ENCODE measurements at regions not wholly inside any gene's neighbourhood (a gene's known extent, or its start where the extent isn't known, plus 50 kb on each side); places are given as distances from the start of the nearest gene placed in this dataset.
A peak's percentile ranks its signal among the peaks of the same experiment; 100 is the strongest.

GRCh38 chr5:36355516-36355915, 53.8 kb upstream of the RANBP3L start:
- no peak for DNase-seq

DNA sequence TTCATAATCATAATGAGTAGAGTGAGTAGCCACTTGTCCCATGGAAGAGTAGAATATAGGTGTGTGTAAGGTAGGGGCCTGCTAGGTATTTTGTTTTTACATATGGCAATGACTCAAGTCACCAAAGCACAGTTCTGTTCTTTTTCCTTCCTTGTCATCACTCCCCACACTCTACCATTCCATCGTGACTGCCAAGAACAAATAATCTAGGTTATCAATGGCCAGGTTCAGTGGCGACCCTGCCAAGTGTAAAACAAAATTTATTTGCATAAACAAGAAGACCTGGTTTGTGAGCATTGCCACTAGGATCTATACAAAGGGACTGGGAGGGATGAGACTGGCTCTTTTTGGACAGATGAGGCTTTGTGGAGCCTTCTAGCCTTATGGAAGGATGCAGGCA, 55.2 kb upstream of the RANBP3L start:
- DNase-seq: no peak

GRCh38 chr5:36357391-36357975, 55.8 kb upstream of the RANBP3L start:
- peak in 2 of 3 donors; percentile 18 to 86 for DNase-seq

GRCh38 chr5:36359267-36359666, 57.6 kb upstream of the RANBP3L start:
- DNase-seq: peak in 2 of 3 donors; percentile 15 to 50

- no peak for DNase-seq
These were observed 58.6 kb upstream of the RANBP3L start for GRCh38 chr5:36360307-36360706.

DNA sequence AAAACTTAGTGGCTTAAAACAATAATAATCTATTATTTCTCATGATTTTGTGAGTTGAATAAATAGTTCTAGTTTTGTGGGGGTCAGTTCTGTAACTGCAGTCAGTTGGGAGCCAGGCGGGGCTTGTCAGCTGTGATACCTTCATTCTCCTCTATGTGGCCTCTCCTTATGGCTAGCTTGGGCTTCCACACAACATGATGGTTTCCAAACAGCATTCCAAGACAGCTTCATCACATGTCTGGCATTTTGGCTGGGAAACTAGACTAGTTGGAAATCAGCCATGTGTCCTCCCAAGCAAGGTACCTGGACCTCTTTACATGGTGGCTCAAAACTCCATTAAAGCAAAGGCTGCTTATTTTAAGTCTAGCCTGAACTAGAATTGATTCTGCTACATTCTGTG, 61.4 kb upstream of the RANBP3L start:
- peak in 1 of 3 donors; percentile 74 for DNase-seq

DNA sequence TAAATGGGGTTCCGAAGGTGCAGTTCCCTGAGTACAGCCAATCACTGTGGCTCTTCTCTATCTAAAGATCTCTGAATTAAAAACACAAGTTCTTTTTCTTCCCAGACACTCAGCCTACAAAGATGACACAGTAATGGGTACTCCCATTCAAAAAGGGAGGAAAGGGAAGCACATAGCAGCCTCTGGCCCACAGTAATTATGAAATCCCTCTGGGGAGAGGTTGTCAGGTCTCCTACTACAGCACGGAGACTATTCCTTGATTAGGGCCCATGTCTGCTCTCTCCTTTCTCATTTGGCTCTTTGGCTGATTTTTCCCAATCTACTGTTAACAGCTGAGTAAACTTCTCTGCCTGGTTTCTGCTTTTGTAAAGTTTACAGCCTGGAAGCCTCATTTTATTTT, 62.0 kb upstream of the RANBP3L start:
- DNase-seq: no peak

GRCh38 chr5:36364473-36364872, 62.8 kb upstream of the RANBP3L start:
- no peak for DNase-seq

- no peak for DNase-seq
These were observed 64.2 kb upstream of the RANBP3L start for GRCh38 chr5:36365896-36366295.

- no peak for DNase-seq
These were observed 65.2 kb upstream of the RANBP3L start for GRCh38 chr5:36366883-36367282.

DNA sequence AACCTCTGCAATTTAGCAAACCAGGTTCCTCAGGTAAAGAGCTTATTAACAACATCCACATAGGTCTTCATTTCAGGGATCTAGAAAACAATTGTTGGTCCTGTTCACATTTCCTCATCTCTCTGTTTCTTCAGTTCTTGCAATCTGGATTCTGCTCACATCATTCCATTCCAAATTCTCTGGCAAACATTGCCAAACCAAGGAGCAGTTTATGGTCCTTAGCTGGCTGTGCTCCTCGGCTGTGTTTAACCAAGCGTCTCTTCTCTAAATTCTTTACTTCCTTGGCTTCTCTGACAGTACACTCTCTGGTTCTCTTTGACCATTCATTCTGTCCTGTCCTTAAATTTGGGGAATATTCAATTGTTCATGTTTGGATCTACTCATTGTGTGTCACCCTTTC, 65.8 kb upstream of the RANBP3L start:
- DNase-seq: peak in 1 of 3 donors; percentile 25

DNA sequence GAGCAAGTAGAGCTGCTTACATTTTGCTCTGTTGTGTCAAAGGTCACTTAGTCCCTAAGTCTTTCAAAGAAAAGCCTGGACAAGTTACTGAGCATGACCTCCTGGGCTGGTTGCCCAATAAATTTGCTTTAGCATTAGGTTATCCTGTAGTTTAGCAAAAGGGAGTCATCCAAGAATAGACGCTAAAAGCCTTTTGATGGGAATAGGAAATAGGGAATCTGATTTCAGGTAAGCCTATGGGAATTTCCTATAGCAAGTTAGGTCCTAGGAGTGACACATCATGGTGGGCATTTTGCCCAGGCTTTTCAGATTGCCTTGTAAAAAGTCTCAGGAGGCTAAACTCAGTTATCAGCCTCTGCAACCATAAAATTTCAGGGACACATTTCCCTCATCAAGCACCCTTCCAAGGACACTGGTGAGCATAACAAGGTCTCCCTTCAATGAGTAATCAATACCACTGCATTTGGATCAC, 67.6 kb upstream of the RANBP3L start:
- DNase-seq: no peak

DNA sequence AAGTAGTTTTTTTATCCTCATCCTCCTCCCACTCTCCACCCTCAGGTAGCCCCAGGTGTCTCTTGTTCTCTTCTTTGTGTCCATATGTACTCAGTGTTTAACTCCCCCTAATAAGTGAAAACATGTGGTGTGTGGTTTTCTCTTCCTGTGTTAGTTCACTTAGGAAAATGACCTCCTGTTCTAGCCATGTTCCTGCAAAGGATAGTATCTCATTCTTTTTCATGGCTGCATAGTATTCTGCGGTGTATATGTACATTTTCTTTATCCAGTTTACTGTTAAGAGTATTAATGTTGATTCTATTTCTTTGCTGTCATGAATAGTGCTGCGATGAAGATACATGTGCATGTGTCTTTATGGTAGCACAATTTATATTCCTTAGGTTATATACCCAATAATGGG, 68.4 kb upstream of the RANBP3L start:
- no peak for DNase-seq

DNA sequence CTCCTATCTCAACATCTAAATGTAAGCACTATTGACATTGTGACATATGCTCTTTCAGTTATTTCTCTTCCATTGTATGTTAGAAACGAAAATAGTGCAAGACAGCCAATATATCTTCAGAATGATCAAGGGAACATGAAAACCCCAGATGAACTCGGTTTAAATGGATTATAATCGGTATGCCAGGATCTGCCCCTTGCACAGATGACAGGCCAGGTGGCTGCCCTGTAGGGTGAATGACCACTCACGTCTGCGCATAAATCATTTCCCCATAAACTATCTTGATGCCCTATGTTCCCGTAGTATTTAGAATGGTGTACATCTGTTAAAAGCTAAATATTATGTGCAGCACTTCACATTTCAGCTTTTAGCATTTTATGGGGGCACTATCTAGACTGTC, 69.7 kb upstream of the RANBP3L start:
- DNase-seq: no peak

DNA sequence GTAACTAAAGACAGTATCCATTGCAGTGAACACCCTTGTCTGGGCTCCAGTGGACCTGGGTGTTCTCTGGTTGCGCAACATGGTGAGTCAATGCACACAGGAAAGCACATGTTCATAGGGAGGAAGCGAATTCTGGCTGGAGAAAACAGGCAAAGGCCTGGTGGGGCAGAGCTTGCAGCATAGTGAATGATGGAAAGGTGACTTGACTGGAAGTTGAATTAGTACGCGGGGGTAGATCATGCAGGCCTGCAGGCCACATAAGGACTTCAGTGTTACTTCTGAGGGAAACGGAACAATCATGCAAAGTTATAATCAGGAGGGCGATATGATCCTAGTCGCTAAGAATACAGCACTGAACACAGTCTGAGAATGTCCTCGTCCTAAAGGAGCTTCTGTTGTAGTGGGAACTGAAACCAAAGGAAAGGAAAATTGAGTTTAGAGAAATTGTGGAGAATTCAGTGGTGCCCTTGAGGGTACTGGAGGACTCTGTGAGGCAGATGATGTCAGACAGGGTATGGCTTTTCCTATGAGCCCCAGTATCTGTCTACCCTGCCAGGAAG, 71.9 kb upstream of the RANBP3L start:
- peak in 2 of 3 donors; percentile 41 to 55 for DNase-seq

DNA sequence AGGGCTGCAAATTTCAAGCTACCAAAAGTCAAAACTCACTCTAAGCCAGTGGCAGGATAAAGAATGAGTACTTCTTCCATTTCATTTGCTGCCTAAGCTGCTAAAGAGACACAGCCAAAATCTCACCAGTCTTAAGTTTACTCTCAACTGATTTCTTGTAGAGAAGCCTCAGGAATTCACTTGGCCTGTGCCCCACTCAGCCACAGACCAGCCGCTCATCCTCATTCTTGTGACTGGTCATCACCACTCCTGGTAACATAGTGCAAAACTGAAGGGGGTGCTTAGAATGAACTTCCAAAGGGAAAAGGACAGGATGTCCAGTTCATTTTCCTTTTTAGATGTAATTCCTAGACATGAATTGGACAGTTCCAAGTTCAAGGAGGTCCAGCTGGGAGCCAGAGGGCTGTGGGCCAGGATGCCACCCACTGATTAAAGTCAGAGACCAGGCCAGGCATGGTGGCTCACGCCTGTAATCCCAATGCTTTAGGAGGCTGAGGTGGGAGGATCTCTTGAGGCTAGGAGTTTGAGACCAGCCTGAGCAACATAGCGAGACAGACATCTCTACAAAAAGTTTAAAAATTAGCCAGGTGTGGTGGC, 72.7 kb upstream of the RANBP3L start:
- DNase-seq: peak in 1 of 3 donors; percentile 56

- no peak for DNase-seq
These were observed 75.5 kb upstream of the RANBP3L start for GRCh38 chr5:36377192-36377591.

DNA sequence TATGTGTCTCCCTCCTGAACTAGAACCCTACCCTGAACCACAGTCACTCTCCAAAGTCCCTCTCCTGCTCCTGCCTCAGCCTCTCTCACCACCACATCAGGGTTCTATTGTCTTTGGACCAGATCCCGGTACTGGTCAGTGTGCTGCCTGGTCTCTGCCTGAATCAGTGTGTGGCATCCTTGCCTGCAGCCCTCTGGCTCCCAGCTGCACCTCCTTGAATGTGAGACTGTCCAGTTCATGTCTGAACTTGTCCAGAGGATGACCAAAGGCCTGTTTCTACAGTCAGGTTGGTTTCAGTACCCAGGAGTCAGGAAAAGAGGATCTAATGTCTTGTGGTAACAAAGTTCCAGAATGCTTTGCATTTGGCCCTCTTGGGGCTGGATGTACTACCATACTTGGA, 76.8 kb upstream of the RANBP3L start:
- DNase-seq: no peak

GRCh38 chr5:36382890-36383289, 81.2 kb upstream of the RANBP3L start:
- no peak for DNase-seq

DNA sequence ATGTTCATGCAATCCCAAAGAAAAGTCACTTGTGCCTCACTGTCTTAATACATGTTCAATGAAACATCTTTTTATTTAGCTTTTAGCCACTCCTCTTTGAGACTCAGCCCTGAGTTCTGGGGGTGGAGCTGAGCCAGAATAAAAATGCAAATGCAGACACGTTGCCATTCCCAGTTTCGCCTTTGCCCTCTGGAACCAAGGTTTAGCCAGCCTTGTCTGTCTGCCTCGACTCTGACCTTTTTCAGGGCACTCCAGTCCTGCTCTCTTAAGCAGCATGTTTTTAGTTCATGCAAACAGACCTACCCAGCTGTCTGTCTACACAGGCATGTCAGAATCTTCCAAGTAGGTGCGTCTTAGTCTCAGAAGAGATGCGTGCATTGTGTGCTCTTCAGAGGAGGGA, 82.2 kb upstream of the RANBP3L start:
- DNase-seq: no peak

DNA sequence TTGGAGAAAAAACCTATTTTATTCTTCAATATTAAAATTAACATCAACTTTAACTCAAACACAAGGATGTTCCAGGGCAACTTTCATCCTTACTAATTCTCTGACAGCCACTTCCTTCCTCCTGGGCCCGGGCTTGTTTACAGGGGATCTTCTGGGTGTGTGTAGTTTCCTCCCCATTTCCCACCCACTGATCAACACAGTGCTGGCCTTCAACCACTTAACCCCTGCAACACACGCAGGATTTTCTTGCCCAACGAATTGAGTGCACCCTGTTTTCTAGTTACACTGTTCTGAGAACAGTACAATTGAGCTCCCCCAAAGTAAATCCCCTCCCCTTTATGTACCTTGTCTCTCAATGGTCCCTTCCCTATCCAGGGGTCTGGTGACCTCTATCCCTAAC, 83.1 kb upstream of the RANBP3L start:
- DNase-seq: no peak

DNA sequence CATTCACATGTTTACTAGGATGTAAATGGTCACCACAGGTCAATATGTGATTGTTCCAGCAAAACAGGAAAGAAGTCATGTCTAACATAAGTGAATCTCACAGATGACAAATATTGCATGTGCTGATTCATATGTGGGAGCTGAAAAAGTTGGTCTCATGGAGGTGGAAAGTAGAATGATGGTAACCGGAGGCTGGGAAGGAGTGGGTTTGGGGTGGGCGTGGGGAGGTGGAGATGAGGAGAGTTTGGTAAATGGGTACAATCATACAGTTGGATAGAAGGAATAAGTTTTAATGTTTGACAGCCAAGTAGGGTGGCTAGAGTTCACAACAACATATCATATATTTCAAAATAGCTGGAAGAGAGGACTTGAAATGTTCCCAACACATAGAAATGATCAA, 83.8 kb upstream of the RANBP3L start:
- DNase-seq: no peak

- no peak for DNase-seq
These were observed 86.6 kb upstream of the RANBP3L start for GRCh38 chr5:36388288-36388687.

GRCh38 chr5:36389245-36389644, 87.5 kb upstream of the RANBP3L start:
- DNase-seq: peak in 2 of 3 donors; percentile 50 to 52

Measured in muscle of back (tissue), 3 donors.